NCI-H1092 treated with DMSO at 0.1 percent for 48 hours (cell line): ENCODE measurements at regions not wholly inside any gene's neighbourhood (a gene's known extent, or its start where the extent isn't known, plus 50 kb on each side); places are given as distances from the start of the nearest gene placed in this dataset.
A peak's percentile ranks its signal among the peaks of the same experiment; 100 is the strongest.
"Not testable (repeated sequence)": the region's sequence is repeated elsewhere in the genome, so short reads cannot be mapped to it uniquely, and the experiment has no call there.

ENCODE experiments used
- DNase-seq: peaks from one replicate; lab custom pipeline; 2025; lab: John Stamatoyannopoulos, UW

GRCh38 chr6:14754751-14755513 lies 490.9 kb upstream of the JARID2 start:
- no peak for DNase-seq

GRCh38 chr6:14756340-14756739 lies 489.5 kb upstream of the JARID2 start:
- DNase-seq: no peak

GRCh38 chr6:14757014-14757413 lies 488.9 kb upstream of the JARID2 start:
- no peak for DNase-seq

GRCh38 chr6:14757418-14757817 lies 488.5 kb upstream of the JARID2 start:
- no peak for DNase-seq

- DNase-seq: peak; percentile 10
Measured at GRCh38 chr6:14758421-14759081, 487.3 kb upstream of the JARID2 start.

GRCh38 chr6:14759976-14760672 lies 485.7 kb upstream of the JARID2 start:
- DNase-seq: no peak

- no peak for DNase-seq
Measured at GRCh38 chr6:14762077-14762476, 483.8 kb upstream of the JARID2 start.

- DNase-seq: no peak
Measured at GRCh38 chr6:14763139-14763538, 482.7 kb upstream of the JARID2 start.

- DNase-seq: no peak
Measured at GRCh38 chr6:14763616-14764015, 482.3 kb upstream of the JARID2 start.

GRCh38 chr6:14765106-14765505 lies 480.8 kb upstream of the JARID2 start:
- DNase-seq: no peak

GRCh38 chr6:14765721-14766390 lies 480.0 kb upstream of the JARID2 start:
- no peak for DNase-seq

- DNase-seq: no peak
Measured at GRCh38 chr6:14766391-14766994, 479.4 kb upstream of the JARID2 start.

- no peak for DNase-seq
Measured at GRCh38 chr6:14767226-14767625, 478.6 kb upstream of the JARID2 start.

GRCh38 chr6:14770040-14770439 lies 475.8 kb upstream of the JARID2 start:
- no peak for DNase-seq

GRCh38 chr6:14770572-14770971 lies 475.3 kb upstream of the JARID2 start:
- no peak for DNase-seq

GRCh38 chr6:14771016-14771415 lies 474.9 kb upstream of the JARID2 start:
- DNase-seq: no peak

- no peak for DNase-seq
Measured at GRCh38 chr6:14772188-14772587, 473.7 kb upstream of the JARID2 start.

GRCh38 chr6:14775528-14775927 lies 470.3 kb upstream of the JARID2 start:
- peak; percentile 24 for DNase-seq

- DNase-seq: no peak
Measured at GRCh38 chr6:14776307-14776706, 469.6 kb upstream of the JARID2 start.

- no peak for DNase-seq
Measured at GRCh38 chr6:14781772-14782525, 463.9 kb upstream of the JARID2 start.

GRCh38 chr6:14782921-14783464 lies 462.9 kb upstream of the JARID2 start:
- not testable (repeated sequence) for DNase-seq
